ENCODE measurements at regions not wholly inside any gene's neighbourhood (a gene's known extent, or its start where the extent isn't known, plus 50 kb on each side); places are given as distances from the start of the nearest gene placed in this dataset.
"Not testable (repeated sequence)": the region's sequence is repeated elsewhere in the genome, so short reads cannot be mapped to it uniquely, and the experiment has no call there.

DNA sequence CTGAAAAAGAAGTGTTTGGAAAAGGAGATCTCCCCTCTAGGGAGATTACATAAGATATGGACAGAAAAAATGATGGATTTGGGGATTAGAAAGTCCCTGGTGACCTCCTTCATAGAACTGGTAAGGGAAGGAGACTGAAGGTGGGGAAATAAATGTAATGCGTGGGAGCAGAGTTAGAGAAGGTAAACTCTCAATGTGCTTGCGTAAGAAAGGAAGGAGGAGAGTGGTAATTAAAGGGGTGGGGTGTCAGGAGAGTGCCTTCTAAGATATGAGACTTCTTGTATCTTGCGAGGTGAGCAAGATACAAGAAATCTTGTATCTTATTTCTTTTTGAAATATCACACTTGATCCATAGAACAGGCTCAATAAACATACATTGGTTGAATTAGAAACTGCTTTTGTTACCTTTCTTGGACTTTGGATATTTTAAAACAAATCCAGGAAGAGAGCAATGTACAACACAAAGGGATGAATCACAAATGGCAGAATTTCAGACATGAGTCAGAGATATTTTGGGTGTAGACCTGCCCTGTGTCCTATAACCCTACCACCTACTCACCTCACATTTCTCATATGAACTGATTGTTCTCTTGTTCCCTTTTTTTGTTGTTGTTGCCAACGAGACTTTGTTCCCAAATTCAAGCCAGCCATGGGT, 342.4 kb downstream of the INSIG2 start:
- H3K4me3 ChIP-seq (ENCODE audit: low read depth, low read length), result no peak overlapping the region

DNA sequence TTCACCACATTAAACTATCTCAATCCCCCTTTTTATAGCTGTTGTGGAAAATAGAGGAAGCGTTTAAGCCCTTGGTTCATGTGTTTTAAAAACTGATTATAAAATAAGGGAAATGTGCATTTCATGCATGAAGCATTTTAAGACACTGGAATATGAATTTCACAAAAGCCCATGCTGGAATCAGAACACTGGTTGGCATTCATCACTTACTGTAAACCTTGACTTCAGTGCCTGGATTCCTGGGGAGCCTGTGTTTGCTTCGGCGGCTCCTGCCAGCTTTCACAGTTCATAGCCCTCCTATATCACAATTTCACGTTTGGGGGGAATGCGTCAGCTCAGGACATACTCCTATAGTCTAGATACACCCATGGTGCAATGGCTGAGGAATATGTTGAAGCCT, 336.9 kb downstream of the INSIG2 start:
- no peak overlapping the region for H3K4me3 ChIP-seq (ENCODE audit: low read depth, low read length)

DNA sequence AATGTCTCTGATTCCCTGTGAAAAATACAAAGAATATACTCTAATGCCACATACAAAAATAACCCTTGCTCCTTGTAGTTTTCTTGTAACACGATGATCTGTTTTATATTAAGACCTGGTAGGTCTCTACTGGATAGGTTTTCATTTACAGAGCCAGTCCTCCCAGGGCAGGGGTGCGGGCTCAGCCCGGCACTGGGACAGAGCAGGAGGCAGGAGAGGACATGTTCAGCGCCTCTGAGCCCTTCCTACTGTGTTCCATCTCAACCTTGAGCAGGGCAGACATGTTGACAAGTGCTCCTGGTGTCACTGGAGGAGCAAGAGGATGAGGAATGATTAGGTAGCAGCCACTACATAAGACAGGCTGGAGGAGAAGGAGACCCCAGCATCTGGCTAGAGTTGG, 335.5 kb downstream of the INSIG2 start:
- no peak overlapping the region for H3K4me3 ChIP-seq (ENCODE audit: low read depth, low read length)

DNA sequence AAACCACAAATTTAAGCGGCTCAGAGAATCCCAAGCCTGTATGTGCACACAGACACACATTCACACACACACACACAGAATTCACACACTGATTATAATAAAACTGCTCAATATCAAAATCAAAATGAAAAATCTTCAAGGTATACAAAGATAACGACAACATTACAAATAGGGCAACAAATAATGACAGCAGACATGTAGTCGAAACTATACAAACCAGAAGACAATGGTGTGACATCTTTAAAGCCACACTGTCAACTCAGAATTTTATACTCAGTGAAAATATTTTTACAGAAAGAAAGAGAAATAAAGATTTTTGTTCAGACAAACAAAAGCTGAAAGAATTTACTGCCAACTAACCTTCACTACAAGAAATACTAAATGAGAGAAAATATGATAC, 333.4 kb downstream of the INSIG2 start:
- no peak overlapping the region for H3K4me3 ChIP-seq (ENCODE audit: low read depth, low read length)

DNA sequence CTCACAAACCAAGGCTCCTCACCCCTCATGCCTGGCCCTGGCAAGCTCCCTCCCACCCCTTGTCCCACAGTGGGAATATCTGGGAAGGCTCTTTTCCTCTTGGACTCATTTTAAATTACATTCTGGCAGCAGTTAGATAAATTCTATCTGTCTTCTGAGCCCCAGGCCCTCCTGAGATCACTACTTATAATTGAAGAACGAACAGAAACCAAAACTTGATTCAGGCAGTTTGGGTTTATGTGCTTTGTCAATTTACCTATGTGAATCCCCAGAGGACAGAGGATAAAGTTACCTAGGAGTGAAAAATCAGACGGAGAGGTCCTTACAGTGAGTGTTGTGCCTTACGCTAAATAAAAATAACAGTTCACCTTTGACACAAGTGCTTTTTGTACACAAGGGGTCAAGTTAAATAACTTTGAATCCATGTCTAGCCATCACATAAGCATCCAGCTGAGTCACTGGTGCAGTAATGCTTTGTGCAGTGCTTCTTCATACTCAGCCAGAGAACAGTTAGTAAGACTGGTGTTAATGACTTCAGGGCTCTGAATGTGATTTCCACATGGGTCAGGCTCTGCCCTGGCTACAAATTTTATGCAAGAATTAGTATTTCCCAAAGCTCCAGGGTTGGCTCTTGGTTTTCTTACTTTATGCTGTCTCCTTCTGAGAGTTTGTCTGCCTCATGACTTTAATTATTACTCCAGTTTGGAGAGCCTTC, 329.3 kb downstream of the INSIG2 start:
- H3K4me3 ChIP-seq (ENCODE audit: low read depth, low read length), result no peak overlapping the region

DNA sequence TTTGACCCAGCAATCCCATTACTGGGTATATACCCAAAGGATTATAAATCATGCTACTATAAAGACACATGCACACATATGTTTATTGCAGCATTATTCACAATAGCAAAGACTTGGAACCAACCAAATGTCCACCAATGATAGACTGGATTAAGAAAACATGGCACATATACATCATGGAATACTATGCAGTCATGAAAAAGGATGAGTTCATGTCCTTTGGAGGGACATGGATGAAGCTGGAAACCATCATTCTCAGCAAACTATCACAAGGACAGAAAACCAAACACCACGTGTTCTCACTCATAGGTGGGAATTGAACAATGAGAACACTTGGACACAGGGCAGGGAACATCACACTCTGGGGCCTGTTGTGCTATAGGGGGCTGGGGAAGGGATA, 326.9 kb downstream of the INSIG2 start:
- H3K4me3 ChIP-seq (ENCODE audit: low read depth, low read length), result not testable (repeated sequence)

DNA sequence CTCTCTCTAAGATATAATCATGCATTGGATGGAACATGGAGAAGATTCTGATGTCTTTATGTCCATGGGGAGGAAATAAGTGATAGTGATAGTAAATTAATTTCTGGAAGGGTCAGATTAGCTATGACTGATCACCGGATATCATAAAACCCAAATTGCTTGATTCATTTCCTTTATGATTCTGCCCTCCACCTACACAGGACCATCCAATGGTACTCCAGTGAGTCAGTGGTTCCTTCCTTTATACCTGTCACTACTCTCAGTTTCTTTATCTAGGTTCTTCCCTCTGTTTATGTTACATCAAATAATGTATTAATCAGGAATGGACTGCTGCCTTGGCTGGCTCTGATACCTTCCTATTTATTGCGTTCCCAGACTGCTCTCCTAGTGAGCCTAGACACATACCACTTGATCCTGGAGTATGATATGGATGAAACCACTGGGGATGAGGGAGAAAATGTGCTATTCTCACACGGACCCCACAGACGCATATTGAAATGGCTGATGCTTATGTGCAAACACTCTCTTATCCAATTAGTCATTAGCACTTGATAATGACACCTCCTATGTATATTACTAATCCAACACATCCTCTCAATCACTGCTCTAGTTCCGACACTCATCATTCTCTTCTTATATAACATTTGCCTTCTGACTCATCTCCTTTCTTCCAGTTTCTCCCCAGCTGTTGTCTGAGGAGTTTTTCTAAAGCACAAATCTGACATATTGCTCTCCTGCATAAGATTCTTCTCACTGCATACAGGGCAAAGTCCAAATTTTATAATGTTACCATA, 315.6 kb downstream of the INSIG2 start:
- no peak overlapping the region for H3K4me3 ChIP-seq (ENCODE audit: low read depth, low read length)

DNA sequence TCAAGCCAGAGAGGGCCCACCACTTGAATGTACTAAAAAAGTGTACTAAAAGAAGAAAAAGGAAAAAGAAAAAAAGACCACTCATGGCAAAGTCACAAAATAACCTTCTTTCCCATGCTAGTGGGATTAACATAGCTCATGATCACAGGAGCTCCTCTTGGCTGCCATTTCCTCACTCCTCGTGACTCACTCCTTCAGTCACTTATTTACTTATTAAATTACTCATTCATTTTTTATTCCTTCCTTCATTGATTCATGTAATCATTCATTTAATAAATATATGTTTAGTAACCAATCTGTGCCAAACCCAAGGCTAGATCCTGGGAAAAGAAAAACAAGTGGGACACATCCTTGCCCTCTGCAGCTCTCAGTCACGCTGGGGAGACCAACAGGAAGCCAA, 300.5 kb downstream of the INSIG2 start:
- no peak overlapping the region for H3K4me3 ChIP-seq (ENCODE audit: low read depth, low read length)

DNA sequence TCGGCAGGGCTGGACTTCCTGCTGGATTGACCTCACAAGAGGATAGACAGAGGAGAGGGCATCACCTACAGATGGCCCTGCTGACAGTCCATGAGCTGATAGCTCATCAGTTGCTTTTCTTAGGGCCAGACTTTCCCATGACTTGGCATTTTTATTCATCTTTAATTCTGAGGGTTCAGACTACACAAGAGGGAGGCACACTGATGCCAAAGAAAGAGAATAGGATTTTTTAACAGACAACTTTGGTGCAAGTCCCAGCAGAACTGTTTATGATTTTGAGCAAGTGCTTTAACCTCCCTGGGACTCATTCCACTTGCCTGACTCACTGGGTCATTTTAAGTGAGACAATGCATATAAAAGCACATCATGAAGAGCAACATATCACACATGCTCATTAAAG, 299.2 kb downstream of the INSIG2 start:
- H3K4me3 ChIP-seq (ENCODE audit: low read depth, low read length), result no peak overlapping the region

DNA sequence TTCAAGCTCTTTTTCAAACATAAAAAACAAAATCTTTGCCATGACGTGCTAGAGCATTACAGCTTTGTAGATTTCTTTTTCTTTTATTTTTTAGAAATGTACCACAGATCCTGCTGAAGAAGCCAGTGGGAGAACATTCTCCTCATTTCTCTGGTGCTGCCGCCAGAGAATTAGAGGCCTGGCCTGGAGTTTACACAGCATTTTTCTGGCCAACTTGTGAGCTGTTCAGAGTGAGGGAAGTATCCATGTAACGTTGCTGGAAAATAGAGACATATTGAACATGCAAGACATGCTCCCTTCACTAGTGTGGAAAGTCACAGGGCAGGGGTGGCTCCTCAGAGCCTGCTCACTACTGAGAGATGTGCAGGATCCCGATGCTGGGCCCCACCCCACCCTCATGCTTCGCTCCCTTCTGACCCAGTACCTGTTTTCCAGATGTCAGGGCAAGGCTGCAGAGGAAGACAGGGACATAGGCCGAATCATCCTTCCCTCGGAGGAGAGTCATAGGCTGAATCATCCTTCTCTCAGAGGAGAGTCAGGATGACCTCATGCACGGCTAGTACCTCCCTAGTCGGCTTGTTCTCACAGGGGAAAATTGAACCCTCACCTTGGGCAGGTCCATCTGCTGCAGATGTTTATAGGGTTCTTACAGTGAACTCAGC, 298.5 kb downstream of the INSIG2 start:
- no peak overlapping the region for H3K4me3 ChIP-seq (ENCODE audit: low read depth, low read length)

DNA sequence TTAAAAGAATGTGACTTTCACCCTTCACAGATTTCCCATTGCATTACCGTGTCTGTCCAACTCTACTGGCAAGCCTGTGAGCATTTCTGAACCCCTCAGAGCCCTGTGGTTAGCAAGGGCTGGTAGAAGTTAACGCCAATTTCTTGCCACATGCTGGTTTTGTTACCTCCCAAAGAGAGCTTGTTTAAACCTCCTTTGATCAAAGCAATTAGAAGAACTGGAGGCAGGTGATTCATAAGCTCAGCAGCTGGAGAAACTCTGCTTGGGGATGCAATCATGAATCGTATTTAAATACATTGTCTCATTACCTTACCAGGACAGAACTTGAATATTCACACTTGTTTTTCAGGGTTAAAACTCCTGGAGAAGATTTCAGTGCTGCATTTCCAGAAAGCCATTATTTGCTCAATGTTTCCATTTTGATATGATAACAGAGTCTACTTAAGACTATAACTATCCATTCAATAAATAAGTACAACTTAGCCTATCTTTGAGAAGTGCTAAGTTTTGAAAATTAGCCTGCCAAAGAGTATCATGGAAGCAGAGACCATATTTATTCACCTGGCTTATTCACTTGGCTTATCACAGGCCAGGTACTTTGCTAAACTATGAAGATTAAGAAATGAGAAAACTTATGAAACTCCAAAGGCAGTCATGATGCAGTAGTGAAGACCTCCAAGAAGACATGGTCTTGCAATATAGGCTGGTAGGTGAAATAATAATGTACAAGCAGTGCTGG, 292.8 kb downstream of the INSIG2 start:
- H3K4me3 ChIP-seq (ENCODE audit: low read depth, low read length), result no peak overlapping the region

DNA sequence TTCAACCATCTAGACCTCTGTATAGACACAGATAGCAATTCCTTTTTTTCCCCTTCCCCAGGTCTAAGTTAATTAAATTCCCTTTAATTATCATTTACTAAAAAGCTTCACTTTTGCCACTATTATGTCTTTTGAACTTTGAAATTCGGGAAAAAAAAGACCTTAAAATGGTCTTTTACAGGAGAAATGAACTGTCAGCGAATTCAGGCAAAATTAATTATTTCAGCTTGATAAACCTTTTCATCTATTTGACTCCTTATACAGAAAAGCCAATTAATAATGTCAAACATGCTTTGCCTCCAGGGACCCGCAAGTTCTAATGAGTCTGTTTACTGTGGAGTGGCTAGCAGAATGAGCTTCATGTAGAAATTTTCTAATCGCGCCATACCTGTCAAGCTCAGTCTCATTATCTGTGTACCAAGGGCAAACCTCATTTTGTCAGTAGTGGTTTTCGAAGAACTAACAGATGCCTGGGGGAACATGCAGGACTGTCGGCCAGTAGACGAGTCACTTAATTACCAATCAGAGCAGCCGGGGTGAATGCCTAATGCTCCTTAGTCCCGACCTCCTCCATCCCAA, 287.7 kb downstream of the INSIG2 start:
- no peak overlapping the region for H3K4me3 ChIP-seq (ENCODE audit: low read depth, low read length)

DNA sequence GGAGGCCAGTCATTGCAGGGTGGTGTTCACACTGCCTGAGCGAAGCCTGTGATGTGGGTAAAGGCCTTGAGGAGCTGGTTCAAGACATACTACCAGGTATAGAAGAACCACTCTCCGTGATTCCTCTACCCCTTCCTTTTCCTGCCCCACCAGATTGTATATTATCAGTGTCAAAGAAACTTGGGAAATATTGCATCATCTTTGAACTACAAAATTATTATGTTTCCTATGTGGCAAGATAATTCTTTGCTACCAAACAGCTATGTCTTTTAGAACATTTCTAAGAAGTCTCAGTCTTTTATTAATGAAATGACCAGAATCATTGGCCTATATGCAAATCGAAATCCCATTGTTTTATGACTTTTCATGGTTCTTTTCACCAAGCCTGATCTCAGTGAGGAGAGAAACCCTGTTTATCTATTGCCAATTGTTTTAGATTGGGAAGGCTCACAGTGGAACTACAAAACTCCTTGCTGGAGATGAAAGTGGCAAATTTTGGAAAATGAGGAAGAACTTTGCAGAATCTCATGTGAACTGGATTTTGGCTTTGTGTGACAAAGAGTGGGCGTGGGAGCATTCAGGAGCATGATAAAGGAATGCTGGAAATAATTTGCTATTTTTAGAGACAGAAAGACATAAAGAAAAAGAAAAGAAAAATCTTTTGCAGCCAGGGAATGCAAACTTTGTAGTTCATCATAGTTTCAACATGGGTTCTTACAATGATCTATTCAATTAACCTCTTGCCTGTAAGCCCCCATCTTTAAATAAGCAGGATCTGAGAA, 286.9 kb downstream of the INSIG2 start:
- no peak overlapping the region for H3K4me3 ChIP-seq (ENCODE audit: low read depth, low read length)

DNA sequence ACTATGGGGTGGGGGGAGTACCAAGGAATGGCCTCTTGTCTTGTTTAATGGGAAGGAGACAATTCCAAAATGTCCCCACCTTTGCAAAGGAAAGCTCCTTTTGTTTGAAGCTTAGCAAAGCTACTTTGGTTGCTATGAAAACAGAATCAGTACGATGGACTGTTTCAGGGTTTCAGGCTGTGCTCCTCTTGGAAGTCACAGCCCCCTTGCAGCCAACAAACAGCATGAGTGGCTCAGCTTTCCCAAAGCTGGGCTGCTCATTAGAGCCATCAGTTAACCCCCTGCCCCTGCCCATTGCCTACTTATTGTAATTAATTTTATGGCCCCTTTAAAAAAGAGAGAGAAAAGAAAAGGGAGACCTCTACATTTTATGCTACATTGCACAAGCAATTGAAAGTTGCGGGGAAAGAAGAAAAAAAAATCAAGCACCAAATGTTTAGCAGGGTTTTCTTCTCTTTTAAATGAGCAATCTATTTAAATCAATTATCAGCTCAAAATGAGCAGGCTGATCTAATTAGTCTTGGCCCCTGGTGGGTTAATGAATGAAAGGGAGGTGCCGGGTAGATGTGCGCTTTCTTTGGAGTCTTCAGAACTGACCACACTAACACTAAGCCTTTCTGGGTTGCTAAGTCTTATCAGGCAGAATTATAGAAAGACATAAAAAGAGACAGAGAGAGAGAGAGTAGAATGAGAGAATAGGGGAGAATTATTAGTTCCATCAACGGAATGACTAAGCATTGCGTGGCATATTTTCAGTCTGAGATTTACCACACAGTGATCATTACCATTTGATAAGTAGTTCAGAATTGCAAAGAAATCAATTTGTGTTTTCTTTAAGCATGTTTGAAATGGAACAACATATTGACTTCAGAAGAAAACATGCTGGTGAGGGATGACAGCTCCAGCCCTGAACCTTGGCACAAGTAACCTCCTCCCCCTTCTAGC, 284.9 kb downstream of the INSIG2 start:
- H3K4me3 ChIP-seq (ENCODE audit: low read depth, low read length), result no peak overlapping the region

DNA sequence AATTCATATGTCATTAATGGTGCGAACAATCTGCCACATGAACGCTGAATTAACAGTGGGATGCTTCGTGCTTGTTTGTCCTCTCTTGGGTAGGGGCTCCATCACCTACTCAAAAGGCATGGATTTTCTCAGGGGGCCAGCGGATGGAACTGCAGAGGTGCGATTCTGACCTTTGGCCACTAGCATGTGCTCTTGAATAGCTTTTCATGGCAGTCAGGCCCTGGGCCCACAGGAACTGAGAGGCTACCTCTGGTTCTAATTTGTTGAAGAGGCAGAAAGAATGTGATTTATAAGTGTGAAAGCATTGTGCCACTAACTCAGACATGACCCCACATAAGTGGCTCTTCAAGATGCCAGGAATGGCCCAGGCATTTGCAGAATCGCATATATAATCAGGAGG, 283.2 kb downstream of the INSIG2 start:
- no peak overlapping the region for H3K4me3 ChIP-seq (ENCODE audit: low read depth, low read length)

DNA sequence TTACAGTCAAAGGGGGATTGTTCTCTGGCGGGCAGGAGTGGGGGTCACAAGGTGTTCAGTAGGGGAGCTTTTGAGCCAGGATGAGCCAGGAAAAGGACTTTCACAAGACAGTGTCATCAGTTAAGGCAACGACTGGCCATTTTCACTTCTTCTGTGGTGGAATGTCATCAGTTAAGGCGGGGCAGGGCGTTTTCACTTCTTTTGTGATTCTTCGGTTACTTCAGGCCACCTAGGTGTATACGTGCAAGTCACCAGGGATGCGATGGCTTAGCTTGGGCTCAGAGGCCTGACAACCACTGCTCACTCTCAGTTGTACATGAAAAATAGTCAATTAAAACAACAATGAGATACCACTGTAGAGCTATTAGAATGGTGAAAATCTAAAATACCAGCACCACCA, 281.2 kb downstream of the INSIG2 start:
- not testable (repeated sequence) for H3K4me3 ChIP-seq (ENCODE audit: low read depth, low read length)

DNA sequence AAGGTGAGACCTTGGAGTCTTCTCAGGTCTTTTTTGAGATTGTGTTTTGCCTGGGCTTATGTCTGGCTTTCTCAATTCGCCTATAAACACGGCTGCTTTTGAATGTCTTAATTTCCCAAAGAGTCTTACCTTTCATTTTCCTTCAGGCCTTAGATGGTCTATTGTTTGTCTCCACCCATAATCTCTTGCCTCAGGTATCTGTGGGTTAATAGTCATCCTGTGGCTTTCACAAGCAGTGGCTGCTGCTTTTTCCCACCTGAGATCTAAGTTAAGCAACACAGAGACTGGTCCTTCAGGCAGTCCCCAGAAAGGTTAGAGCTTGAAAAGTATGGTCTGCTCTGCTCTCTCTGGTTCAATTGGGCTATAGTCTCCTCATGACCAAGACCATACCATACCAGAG, 275.3 kb downstream of the INSIG2 start:
- H3K4me3 ChIP-seq (ENCODE audit: low read depth, low read length), result no peak overlapping the region

DNA sequence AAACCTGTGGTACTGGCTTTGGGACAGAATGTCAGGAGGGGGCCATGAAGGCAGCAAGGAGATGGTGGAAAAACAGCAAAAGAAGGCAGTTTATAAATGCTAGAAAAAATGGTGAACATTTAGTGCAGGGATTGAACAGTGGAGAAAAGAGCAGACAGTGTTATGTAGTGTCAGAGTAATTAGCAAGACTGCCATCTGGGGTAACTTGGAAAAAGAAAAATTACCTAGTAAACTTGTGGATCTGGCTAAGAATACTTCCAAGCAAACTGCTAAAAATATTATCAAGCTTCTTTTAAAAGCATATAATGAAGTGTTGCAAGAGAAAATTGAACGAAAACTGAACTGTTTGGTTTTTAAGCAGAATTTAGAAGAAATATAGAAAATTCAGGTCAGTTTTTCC, 267.8 kb downstream of the INSIG2 start:
- H3K4me3 ChIP-seq (ENCODE audit: low read depth, low read length), result no peak overlapping the region

DNA sequence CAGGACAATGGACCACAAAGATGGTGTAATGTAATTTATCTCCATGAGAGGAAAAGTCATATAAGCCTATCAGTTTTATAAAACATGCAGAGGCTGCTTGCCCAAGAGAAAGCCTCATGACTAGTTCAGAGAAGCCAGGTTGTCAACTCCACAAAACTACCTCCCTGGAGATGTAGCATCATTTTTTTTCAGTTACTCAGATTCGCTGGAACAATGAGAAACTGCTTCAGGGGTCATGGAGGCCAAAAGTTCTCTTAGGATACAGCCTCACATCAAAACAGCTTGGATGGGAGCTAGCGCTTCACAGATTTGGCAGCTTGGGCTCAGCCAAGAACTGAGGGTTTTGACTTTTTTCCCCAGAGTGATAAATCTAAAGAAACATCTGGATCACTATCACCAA, 263.5 kb downstream of the INSIG2 start:
- H3K4me3 ChIP-seq (ENCODE audit: low read depth, low read length), result no peak overlapping the region

All from iPS-11a (cell line).